GM19099 (cell line): ENCODE measurements at regions not wholly inside any gene's neighbourhood (a gene's known extent, or its start where the extent isn't known, plus 50 kb on each side); places are given as distances from the start of the nearest gene placed in this dataset.

Experiments used
- POLR2A ChIP-seq: IDR thresholded peaks from 3 replicates; pipeline ENCODE4 v1.6.1; 2011; ENCODE audit warnings: low read depth; ENCODE audit not compliant: insufficient read length; ENCODE audit errors: extremely low read depth

- no peak for TF ChIP-seq POLR2A
Observed at GRCh38 chr2:57674743-57675142, 371.9 kb upstream of the VRK2 start.

GRCh38 chr2:57677296-57677695 lies 369.3 kb upstream of the VRK2 start:
- TF ChIP-seq POLR2A = no peak

GRCh38 chr2:57681650-57682049 lies 365.0 kb upstream of the VRK2 start:
- TF ChIP-seq POLR2A = no peak

- no peak for TF ChIP-seq POLR2A
Observed at GRCh38 chr2:57685032-57685431, 361.6 kb upstream of the VRK2 start.

GRCh38 chr2:57692395-57692794 lies 354.2 kb upstream of the VRK2 start:
- no peak for TF ChIP-seq POLR2A

GRCh38 chr2:57693177-57693576 lies 353.4 kb upstream of the VRK2 start:
- no peak for TF ChIP-seq POLR2A

GRCh38 chr2:57693965-57694364 lies 352.6 kb upstream of the VRK2 start:
- TF ChIP-seq POLR2A = no peak

- TF ChIP-seq POLR2A = no peak
Observed at GRCh38 chr2:57696016-57696415, 350.6 kb upstream of the VRK2 start.

GRCh38 chr2:57698392-57698791 lies 348.2 kb upstream of the VRK2 start:
- TF ChIP-seq POLR2A = no peak

GRCh38 chr2:57698935-57699449 lies 347.6 kb upstream of the VRK2 start:
- no peak for TF ChIP-seq POLR2A

GRCh38 chr2:57701391-57701791 lies 345.2 kb upstream of the VRK2 start:
- TF ChIP-seq POLR2A = no peak

GRCh38 chr2:57703407-57703806 lies 343.2 kb upstream of the VRK2 start:
- no peak for TF ChIP-seq POLR2A

- TF ChIP-seq POLR2A = no peak
Observed at GRCh38 chr2:57711991-57712390, 334.6 kb upstream of the VRK2 start.

- no peak for TF ChIP-seq POLR2A
Observed at GRCh38 chr2:57720728-57721627, 325.6 kb upstream of the VRK2 start.

GRCh38 chr2:57725337-57725947 lies 321.2 kb upstream of the VRK2 start:
- TF ChIP-seq POLR2A = no peak

- TF ChIP-seq POLR2A = no peak
Observed at GRCh38 chr2:57726294-57726693, 320.3 kb upstream of the VRK2 start.
